GM12873 (cell line): ENCODE measurements at regions not wholly inside any gene's neighbourhood (a gene's known extent, or its start where the extent isn't known, plus 50 kb on each side); places are given as distances from the start of the nearest gene placed in this dataset.

Experiments used
- CTCF ChIP-seq: IDR thresholded peaks from 2 replicates; pipeline ENCODE4 v1.5.1; 2012; ENCODE audit warnings: low read depth, mild to moderate bottlenecking, moderate library complexity, low read length, control low read depth; ENCODE audit not compliant: insufficient read depth; ENCODE audit errors: missing control alignments

GRCh38 chr9:87247097-87247496, 250.6 kb upstream of the DAPK1 start:
- TF ChIP-seq CTCF = no peak

GRCh38 chr9:87249029-87249428, 248.6 kb upstream of the DAPK1 start:
- no peak for TF ChIP-seq CTCF

GRCh38 chr9:87250205-87250604, 247.5 kb upstream of the DAPK1 start:
- no peak for TF ChIP-seq CTCF

- no peak for TF ChIP-seq CTCF
Observed at GRCh38 chr9:87255431-87256155, 242.1 kb upstream of the DAPK1 start.

- TF ChIP-seq CTCF = no peak
Observed at GRCh38 chr9:87256973-87257372, 240.7 kb upstream of the DAPK1 start.

GRCh38 chr9:87259543-87260518, 237.8 kb upstream of the DAPK1 start:
- TF ChIP-seq CTCF = no peak

- TF ChIP-seq CTCF = no peak
Observed at GRCh38 chr9:87263291-87263690, 234.4 kb upstream of the DAPK1 start.
